NK-92 (cell line): ENCODE measurements at regions not wholly inside any gene's neighbourhood (a gene's known extent, or its start where the extent isn't known, plus 50 kb on each side); places are given as distances from the start of the nearest gene placed in this dataset.

Experiments
- DNase-seq: peaks from one replicate; lab custom pipeline; 2025; ENCODE audit not compliant: unreplicated experiment; lab: John Stamatoyannopoulos, UW

DNA sequence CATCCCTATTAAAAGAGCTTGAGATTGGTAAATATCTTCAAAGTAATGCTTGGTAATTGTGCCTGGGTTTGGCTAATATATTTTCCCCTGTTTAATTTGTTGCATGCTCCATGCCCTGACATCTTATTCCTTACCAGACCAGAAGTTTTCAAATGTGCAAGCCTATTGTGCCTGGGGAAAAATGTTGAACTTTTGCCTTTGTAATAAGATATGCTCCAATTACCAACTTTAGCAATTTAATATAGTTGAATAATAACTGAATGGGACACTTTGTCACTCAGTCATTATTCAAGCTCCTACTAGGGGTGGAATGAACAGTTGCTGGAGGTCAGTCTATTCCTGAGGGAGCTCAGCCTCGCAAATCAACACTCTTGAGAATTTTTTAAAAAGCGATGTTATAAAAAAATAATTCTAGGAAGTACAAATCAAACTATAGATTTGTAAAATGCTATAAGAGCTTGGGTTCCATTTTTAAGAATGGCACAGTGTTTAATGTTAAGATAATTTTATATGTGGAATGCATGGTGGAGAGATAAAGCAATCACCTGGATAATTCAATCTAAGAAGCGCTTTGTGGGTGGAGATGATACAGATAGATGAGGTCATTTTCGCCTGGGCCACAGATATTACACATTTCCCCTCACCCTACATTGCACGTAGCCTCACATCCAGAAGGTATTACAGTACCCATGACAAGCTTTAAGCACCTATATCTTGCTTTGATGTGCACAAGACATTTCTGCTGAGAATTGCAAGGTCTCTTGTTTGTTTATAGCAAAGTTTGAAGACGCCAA lies 231.8 kb downstream of the PIK3R1 start:
- no peak for DNase-seq

DNA sequence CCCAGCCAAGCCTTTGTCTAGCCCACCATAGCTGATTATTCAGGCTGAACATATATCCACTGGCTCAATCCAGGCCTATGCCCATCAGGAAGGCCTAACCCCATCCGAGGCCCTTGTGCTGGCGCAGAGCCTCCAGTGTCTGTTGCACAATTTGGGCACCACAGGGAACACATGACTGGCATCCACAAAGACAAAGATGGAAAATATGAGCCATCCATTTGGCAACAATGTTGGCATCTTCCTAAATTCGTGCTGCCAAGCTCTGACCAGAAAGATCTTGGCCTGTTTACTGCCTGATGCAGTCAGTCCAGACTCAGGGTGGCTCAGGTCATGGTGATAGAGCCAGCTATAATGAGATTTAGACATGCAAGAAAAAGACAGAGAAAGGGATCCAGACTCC lies 233.8 kb downstream of the PIK3R1 start:
- no peak for DNase-seq

- no peak for DNase-seq
These were observed 234.8 kb downstream of the PIK3R1 start for GRCh38 chr5:68450245-68450852.

- no peak for DNase-seq
These were observed 236.7 kb downstream of the PIK3R1 start for GRCh38 chr5:68452286-68452685.

DNA sequence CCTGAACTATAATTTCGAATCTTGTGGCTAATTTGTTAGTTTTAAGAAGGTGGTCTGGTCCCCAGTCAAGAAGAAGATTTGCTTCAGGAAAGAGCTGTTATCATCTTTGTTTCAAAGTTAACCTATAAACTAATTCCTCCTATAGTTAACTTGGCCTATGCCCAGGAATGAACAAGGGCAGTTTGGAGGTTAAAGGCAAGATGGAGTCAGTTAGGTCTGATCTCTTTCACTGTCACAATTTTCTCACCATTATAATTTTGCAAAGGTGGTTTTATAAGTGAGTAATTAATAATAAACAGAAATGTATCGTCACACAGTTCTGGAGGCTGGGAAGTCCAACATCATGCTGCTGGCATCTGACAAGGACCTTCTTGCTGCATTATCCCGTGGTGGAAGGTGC lies 238.6 kb downstream of the PIK3R1 start:
- DNase-seq, result no peak

DNA sequence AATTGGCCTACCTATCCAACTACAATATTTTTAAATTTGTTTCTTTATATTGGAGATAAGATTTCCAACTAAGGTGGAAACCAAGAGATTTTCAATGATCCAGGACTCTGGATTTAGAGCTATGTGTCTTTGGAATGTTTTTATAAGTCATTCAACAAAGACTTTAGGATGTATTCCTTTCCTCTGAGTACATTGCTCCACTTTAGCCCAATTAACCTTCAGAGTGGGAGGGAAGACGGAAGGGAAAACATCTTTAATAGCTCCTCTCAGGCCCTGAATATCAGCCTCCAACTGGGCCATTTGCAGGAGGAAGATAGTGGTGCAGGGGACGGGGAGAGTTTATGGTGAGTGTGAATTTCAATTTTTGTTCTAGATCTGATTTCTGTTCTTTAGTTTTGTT lies 239.2 kb downstream of the PIK3R1 start:
- no peak for DNase-seq

- DNase-seq, result no peak
These were observed 239.7 kb downstream of the PIK3R1 start for GRCh38 chr5:68455216-68455615.

- no peak for DNase-seq
These were observed 241.2 kb downstream of the PIK3R1 start for GRCh38 chr5:68456756-68457217.

GRCh38 chr5:68457285-68457684 lies 241.7 kb downstream of the PIK3R1 start:
- no peak for DNase-seq

DNA sequence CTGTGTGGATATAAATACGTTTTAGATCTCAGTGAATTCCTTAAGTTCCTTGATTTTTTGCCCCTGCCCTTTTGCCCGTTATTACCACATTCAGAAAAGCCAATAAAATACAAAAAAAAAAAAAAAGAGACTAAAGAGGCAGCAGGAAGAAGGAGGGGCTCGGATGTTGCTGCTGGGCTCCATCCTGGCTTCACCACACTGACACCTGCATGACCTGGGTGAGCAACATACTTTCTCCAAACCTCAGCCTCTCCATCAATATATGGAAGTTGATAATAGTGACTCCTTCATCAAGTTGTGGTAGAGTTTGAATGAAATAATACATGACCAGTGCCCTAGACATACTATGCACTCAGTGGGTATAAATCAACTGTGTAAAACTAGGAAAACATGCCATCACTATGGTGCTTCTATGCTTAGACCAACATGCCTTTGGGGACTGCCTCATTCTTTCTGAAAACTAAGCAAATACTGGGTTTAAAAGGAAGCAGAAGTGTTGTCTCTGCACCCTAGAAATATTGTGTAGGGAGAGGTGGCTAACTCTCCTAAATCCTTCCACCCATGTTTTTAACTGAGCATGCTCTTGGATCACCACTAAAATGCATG lies 243.0 kb downstream of the PIK3R1 start:
- no peak for DNase-seq

DNA sequence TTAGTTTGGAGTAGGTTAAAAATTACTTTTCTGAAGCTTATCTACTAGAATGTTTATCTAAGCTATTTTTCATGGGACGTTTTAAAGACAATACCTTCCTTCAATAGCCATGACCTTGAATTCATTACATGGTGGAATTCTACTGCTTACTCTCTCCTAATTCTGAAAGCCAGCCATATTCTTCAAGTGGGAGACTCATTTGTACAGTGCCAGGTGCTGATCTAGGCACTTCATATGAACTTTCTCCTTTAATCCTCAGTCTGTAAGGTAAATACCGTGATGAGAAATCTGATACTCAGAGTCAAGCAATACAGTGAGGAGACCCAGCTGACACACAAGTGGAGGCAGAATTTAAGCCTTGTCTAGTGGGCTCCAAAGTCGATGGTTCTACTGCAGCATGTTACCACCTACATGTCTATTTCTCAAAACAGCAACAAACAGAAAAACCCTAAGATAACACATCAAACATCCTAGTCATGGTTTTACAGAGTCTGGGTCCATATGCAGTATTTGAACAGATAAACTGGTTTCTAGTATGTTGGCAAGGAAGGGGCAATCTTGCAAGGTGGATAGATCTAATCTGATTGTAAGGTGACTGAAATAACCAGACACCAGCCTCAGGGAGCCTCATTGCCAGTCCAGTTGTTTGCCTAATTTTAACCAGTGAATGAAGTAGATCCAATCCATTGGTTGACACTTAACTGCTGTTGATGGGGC lies 243.7 kb downstream of the PIK3R1 start:
- DNase-seq, result no peak

DNA sequence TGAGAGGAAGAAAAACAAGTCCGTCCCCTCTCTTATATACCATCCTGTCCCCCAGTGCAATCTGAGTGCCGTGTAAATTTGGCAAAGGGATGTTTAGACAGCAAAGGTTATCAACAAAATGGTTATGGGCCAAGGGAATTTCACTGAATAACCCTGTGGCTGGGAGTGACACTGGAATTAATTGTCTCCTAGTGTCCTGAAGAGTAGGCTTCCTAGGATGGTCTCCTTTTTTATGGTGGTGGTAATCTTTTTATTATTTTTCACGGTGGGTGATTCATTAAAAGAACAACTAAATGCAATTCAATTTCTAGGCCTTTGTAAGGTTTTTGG lies 244.2 kb downstream of the PIK3R1 start:
- DNase-seq, result no peak

DNA sequence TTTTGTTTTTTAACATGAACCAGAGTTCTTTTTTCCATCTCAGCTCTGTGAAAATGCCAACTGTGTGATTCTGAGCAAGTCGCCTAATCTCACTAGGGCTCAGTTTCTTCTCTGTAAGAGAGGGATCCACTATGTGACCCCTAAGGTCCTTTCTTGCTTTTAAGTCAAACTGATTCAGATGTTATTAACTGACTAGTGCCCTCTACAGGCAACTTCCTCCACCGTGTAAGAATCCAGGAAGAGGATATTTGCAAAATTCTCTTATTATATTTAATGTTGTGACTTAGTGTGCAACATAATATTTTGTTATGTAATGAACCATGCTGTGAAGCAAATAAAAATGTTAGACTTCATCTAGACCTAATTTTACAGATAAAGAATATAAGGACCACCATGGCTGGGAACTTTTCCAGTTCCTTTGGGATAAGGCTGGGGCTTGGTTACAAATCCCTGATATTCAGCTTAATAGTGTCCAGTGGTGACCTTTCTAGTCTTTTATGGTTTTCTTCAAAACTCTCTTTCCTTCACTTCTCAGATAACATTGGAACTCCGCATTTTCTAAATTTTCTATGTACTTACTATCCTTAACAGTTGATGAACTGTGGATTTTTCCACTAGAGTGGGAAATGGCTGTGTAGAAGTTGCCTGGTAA lies 244.7 kb downstream of the PIK3R1 start:
- no peak for DNase-seq

GRCh38 chr5:68463606-68464005 lies 248.1 kb downstream of the PIK3R1 start:
- DNase-seq, result no peak

DNA sequence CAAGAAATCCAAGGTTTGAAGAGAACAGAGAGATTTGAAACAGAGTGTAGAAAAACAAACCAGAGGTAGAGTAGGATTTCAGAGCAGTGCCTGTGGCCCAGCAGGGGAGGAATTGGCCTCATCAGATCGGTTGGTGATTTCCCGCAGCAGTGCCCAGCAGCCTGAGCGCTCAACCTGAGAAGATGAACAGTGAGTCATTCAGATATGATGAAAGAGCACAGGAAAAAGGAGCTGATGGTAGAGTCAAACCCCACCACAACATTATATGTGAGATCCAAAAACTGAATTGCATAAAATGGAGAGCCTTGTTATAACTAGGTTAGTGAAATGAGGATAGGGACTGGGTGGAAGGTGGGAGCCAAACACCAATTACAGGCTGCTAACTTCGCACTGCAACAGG lies 248.9 kb downstream of the PIK3R1 start:
- DNase-seq, result no peak

- no peak for DNase-seq
These were observed 249.6 kb downstream of the PIK3R1 start for GRCh38 chr5:68465133-68465532.

- DNase-seq, result no peak
These were observed 250.5 kb downstream of the PIK3R1 start for GRCh38 chr5:68465934-68466551.

GRCh38 chr5:68467208-68467607 lies 251.7 kb downstream of the PIK3R1 start:
- DNase-seq, result no peak

- DNase-seq, result no peak
These were observed 252.2 kb downstream of the PIK3R1 start for GRCh38 chr5:68467794-68468193.

DNA sequence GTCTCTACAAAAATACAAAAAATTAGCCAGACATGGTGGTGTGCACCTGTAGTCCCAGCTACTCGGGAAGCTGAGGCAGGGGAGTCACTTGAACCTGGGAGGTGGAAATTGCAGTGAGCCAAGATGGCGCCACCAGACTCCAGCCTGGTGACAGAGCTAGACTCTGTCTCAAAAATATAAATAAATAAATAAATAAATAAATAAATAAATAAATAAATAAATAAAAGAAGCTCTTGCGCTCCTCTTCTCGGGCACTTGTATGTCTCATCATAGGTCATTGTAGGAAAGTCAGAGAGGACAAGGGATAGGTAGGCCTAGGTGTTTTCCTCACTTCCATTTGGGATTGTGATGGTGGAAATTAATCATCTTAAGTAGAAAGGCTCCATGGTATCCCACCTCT lies 252.8 kb downstream of the PIK3R1 start:
- DNase-seq, result no peak

DNA sequence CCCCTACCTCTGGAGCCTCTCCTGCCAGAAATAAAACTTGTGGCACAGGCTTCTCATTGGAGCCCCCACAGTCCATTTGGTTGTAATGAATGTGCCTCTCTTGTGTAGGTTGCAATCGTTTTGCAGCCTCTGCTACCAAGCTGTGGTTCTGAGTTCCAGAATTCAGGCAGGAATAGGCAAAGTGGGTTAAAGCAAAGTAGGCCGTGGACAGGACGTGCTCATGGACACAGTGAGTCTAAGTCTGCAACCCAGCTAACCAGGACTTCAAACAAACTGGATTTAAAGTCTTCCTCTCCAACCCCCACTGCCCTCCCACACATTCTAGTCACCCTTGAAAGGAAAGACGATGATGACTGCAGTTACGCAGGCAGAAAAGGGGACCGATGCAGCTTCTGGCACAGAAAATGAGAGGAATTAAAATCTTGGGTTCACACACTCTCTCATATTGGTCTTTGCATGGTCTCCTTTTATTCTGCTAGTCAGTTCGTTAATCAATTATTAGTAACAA lies 260.0 kb downstream of the PIK3R1 start:
- no peak for DNase-seq
